GM13976 (cell line): ENCODE measurements at regions not wholly inside any gene's neighbourhood (a gene's known extent, or its start where the extent isn't known, plus 50 kb on each side); places are given as distances from the start of the nearest gene placed in this dataset.

Experiments
- DNase-seq: peaks from one replicate; pipeline ENCODE4 v3.0.0; 2012; ENCODE audit warnings: low spot score
- CTCF ChIP-seq: IDR thresholded peaks from 2 replicates; pipeline ENCODE4 v1.5.1; 2012; ENCODE audit warnings: borderline replicate concordance, mild to moderate bottlenecking; ENCODE audit not compliant: insufficient read depth; ENCODE audit errors: extremely low read depth, missing control alignments, control extremely low read depth
- in situ Hi-C: fragments of 300-500 bp; cut with MboI; formaldehyde crosslinking; loops from one replicate; pipeline ENCODE4 v1.12.0; 2022; ENCODE audit warnings: low sequenced_read_pairs, mixed read lengths, inconsistent platforms; ENCODE audit not compliant: unreplicated experiment

- TF ChIP-seq CTCF: no peak
- in situ Hi-C loops: no loop called here
- DNase-seq: peak; percentile 29
These were observed 107.7 kb upstream of the SLC6A11 start for GRCh38 chr3:10708216-10708893.

GRCh38 chr3:10709110-10709781 lies 106.8 kb upstream of the SLC6A11 start:
- in situ Hi-C loops: no loop called here
- TF ChIP-seq CTCF: no peak
- no peak for DNase-seq

GRCh38 chr3:10712121-10712520 lies 103.9 kb upstream of the SLC6A11 start:
- TF ChIP-seq CTCF: no peak
- no peak for DNase-seq
- in situ Hi-C loops: no loop called here

- in situ Hi-C loops: no loop called here
- no peak for DNase-seq
- TF ChIP-seq CTCF: no peak
These were observed 102.4 kb upstream of the SLC6A11 start for GRCh38 chr3:10713656-10714055.

- no peak for TF ChIP-seq CTCF
- no peak for DNase-seq
- in situ Hi-C loops: no loop called here
These were observed 100.1 kb upstream of the SLC6A11 start for GRCh38 chr3:10715886-10716285.

- in situ Hi-C loops: no loop called here
These were observed 99.1 kb upstream of the SLC6A11 start for GRCh38 chr3:10716964-10717363.

More at GRCh38 chr3:10716964-10717363, 99.1 kb upstream of the SLC6A11 start:
- no peak for DNase-seq
- TF ChIP-seq CTCF: no peak
